ENCODE measurements at regions not wholly inside any gene's neighbourhood (a gene's known extent, or its start where the extent isn't known, plus 50 kb on each side); places are given as distances from the start of the nearest gene placed in this dataset.

- DNase-seq, result no peak
These were observed 619.2 kb downstream of the SPRY1 start for GRCh38 chr4:124015766-124016165.

- DNase-seq, result no peak
These were observed 620.7 kb downstream of the SPRY1 start for GRCh38 chr4:124017185-124017785.

- peak; percentile 70 to 72 (median 71) for DNase-seq
These were observed 622.1 kb downstream of the SPRY1 start for GRCh38 chr4:124018383-124019317.

- no peak for DNase-seq
These were observed 623.4 kb downstream of the SPRY1 start for GRCh38 chr4:124019749-124020549.

- DNase-seq, result no peak
These were observed 628.4 kb downstream of the SPRY1 start for GRCh38 chr4:124025000-124025399.

GRCh38 chr4:124025428-124025827 is 628.8 kb downstream of the SPRY1 start:
- no peak for DNase-seq

GRCh38 chr4:124028182-124028581 is 631.6 kb downstream of the SPRY1 start:
- no peak for DNase-seq

- no peak for DNase-seq
These were observed 633.6 kb downstream of the SPRY1 start for GRCh38 chr4:124030147-124030546.

GRCh38 chr4:124032035-124032434 is 635.4 kb downstream of the SPRY1 start:
- DNase-seq, result no peak

GRCh38 chr4:124035364-124036041 is 638.9 kb downstream of the SPRY1 start:
- no peak for DNase-seq

GRCh38 chr4:124037236-124037635 is 640.6 kb downstream of the SPRY1 start:
- DNase-seq, result no peak

- no peak for DNase-seq
These were observed 647.7 kb downstream of the SPRY1 start for GRCh38 chr4:124044330-124044729.

- no peak for DNase-seq
These were observed 648.3 kb downstream of the SPRY1 start for GRCh38 chr4:124044867-124045266.

- no peak for DNase-seq
These were observed 649.6 kb downstream of the SPRY1 start for GRCh38 chr4:124046190-124046589.

GRCh38 chr4:124053872-124054538 is 657.4 kb downstream of the SPRY1 start:
- no peak for DNase-seq

- DNase-seq, result no peak
These were observed 657.2 kb downstream of the ANKRD50 start for GRCh38 chr4:124055336-124055735.

GRCh38 chr4:124055896-124056295 is 656.6 kb downstream of the ANKRD50 start:
- no peak for DNase-seq

GRCh38 chr4:124060261-124060918 is 652.1 kb downstream of the ANKRD50 start:
- peak in 2 of 3 donors; percentile 25 to 37 for DNase-seq

- peak in 1 of 3 donors; percentile 2 for DNase-seq
These were observed 651.1 kb downstream of the ANKRD50 start for GRCh38 chr4:124061413-124061812.

GRCh38 chr4:124065422-124065821 is 647.1 kb downstream of the ANKRD50 start:
- no peak for DNase-seq

- peak; percentile 26 to 49 (median 28) for DNase-seq
These were observed 646.6 kb downstream of the ANKRD50 start for GRCh38 chr4:124065936-124066335.

GRCh38 chr4:124066595-124066994 is 645.9 kb downstream of the ANKRD50 start:
- DNase-seq, result peak; percentile 36 to 70 (median 63)
